HFFc6 (cell line): ENCODE measurements at regions not wholly inside any gene's neighbourhood (a gene's known extent, or its start where the extent isn't known, plus 50 kb on each side); places are given as distances from the start of the nearest gene placed in this dataset.

Experiments
- DNase-seq: peaks from one replicate; pipeline ENCODE4 v3.0.0-alpha.2; 2018
- H3K27ac Mint-ChIP-seq: 2 replicates; pipeline ENCODE4 v1.8.0; 2020; ENCODE audit warnings: mild to moderate bottlenecking, mixed read lengths
- H3K27me3 Mint-ChIP-seq: 2 replicates; pipeline ENCODE4 v1.8.0; 2021; ENCODE audit warnings: mild to moderate bottlenecking, moderate library complexity, mixed read lengths; ENCODE audit not compliant: insufficient read depth
- H3K36me3 Mint-ChIP-seq: 2 replicates; pipeline ENCODE4 v1.8.0; 2021; ENCODE audit warnings: low read depth, mixed read lengths
- H3K4me1 Mint-ChIP-seq: 2 replicates; pipeline ENCODE4 v1.8.0; 2020; ENCODE audit warnings: low read depth, mixed read lengths
- H3K4me3 Mint-ChIP-seq: 2 replicates; pipeline ENCODE4 v1.8.0; 2020; ENCODE audit warnings: mild to moderate bottlenecking, moderate library complexity, mixed read lengths
- H3K9me3 Mint-ChIP-seq: 2 replicates; pipeline ENCODE4 v1.8.0; 2020; ENCODE audit warnings: mild to moderate bottlenecking, mixed read lengths
- TF ChIP-seq, protein P1 (sequence below): fragments of 200-600 bp; sonication (generic); IDR thresholded peaks from 2 replicates; pipeline ENCODE4 v1.5.0; 2021; ENCODE audit warnings: antibody characterized with exemption, mild to moderate bottlenecking

DNA sequence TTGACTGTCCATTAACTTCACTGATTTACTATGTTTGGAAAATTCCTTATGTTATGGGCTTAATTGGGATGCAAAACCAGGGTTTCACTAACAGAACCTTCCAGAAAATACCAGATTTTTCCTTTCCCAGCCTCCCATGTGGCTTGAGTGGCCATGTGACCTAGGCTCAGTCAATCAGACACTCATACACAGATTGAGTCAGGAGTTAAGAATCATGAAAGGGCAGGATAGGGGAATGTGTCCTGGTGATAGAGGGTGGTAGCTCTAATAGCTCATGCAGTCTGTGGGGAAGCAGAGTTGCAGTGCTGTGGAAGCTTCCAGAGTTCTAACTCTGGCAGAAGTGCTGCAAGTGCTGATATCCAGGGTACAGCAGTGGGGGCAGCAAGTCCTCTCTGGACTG is 134.1 kb upstream of the IFNG-AS1 start:
- no peak overlapping the region for H3K27ac Mint-ChIP-seq
- no peaks in the 10 kb centered on the region for H3K9me3 Mint-ChIP-seq
- peaks cover 36% of the 10 kb centered on the region for H3K4me1 Mint-ChIP-seq
- no peaks in the 10 kb centered on the region for H3K36me3 Mint-ChIP-seq
- DNase-seq, result no peak
- TF ChIP-seq, protein P1, sequence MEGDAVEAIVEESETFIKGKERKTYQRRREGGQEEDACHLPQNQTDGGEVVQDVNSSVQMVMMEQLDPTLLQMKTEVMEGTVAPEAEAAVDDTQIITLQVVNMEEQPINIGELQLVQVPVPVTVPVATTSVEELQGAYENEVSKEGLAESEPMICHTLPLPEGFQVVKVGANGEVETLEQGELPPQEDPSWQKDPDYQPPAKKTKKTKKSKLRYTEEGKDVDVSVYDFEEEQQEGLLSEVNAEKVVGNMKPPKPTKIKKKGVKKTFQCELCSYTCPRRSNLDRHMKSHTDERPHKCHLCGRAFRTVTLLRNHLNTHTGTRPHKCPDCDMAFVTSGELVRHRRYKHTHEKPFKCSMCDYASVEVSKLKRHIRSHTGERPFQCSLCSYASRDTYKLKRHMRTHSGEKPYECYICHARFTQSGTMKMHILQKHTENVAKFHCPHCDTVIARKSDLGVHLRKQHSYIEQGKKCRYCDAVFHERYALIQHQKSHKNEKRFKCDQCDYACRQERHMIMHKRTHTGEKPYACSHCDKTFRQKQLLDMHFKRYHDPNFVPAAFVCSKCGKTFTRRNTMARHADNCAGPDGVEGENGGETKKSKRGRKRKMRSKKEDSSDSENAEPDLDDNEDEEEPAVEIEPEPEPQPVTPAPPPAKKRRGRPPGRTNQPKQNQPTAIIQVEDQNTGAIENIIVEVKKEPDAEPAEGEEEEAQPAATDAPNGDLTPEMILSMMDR, result no peak
- H3K4me3 Mint-ChIP-seq, result no peak overlapping the region
- no peaks in the 10 kb centered on the region for H3K27me3 Mint-ChIP-seq

DNA sequence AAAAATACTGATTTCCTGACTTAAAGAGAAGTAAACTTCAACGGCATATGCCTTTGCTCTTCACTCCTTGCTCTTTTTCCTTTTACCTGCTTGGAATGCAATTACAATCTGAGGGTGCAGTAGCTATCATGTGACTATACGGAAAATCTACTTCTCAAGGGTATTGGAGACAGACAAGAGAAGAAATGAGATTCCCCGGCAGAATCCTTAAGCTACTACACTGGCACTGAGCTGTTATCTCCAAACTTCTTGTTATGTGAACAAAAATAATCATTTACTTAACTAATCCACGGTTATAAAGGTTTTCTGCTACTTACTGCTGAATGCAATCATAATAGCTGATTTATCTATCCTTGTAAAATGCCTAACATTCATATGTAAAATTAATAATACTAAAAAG is 118.0 kb upstream of the IFNG-AS1 start:
- no peak for DNase-seq
- TF ChIP-seq, protein P1, result no peak
- H3K4me1 Mint-ChIP-seq, result no peaks in the 10 kb centered on the region
- H3K36me3 Mint-ChIP-seq, result peaks cover 5% of the 10 kb centered on the region; the same call in 1 of the 2 replicates
- H3K9me3 Mint-ChIP-seq, result no peaks in the 10 kb centered on the region; the same call in 1 of the 2 replicates
- H3K27ac Mint-ChIP-seq, result no peak overlapping the region
- no peak overlapping the region for H3K4me3 Mint-ChIP-seq
- H3K27me3 Mint-ChIP-seq, result peaks cover 6% of the 10 kb centered on the region; the same call in 1 of the 2 replicates

DNA sequence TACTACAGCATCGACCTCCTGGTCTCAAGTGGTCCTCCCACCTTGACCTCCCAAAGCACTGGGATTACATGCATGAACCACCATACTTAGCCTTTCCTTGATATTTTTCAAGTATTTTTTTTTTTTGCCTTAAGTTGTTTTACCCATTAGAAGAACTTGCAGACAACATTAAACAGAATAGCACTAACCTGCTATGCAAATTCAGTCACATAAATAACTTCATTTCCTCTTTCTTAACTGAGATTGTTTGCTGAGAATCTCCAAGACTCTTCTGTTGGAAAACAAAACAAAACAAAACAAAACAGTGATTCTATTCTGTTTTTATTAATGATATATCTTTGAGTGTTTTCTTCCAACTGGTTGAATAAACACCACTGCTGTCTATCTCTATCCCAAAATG is 115.9 kb upstream of the IFNG-AS1 start:
- H3K36me3 Mint-ChIP-seq, result peaks cover 4% of the 10 kb centered on the region; the same call in 1 of the 2 replicates
- no peak for DNase-seq
- H3K4me1 Mint-ChIP-seq, result no peaks in the 10 kb centered on the region
- H3K9me3 Mint-ChIP-seq, result no peaks in the 10 kb centered on the region; the same call in 1 of the 2 replicates
- TF ChIP-seq, protein P1, result no peak
- H3K27ac Mint-ChIP-seq, result no peak overlapping the region
- H3K27me3 Mint-ChIP-seq, result peaks cover 2% of the 10 kb centered on the region
- no peak overlapping the region for H3K4me3 Mint-ChIP-seq

DNA sequence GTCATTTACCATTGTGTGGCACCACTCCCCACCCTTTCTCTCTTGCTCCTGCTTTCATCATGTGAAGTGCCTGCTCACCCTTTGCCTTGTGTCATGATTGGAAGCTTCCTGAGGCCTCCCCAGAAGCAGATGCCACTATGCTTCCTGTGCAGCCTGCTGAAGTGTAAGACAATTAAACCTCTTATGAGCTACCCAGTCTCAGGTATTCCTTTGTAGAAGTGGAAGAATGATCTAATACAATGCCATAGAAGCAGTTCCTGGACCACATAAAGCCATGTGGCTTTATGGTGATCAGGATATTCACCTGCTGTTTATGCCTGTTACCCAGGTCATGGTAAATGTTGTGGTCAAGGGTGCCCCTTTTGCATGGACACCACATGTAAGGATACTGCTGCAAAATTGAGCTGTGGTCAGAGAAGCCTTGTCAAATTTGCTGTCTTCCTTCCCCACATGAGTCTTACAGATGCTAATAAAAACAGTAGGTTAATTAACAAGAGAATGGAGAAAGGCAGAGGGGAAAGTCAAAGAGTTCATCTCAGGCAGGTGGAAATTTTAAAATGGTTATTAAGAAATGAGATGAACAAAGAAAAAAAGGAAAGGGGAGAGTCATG is 112.8 kb upstream of the IFNG-AS1 start:
- Mint-ChIP-seq H3K9me3 (no peaks in the 10 kb centered on the region), H3K4me1 (no peaks in the 10 kb centered on the region), H3K4me3 (no peak overlapping the region), H3K36me3 (no peaks in the 10 kb centered on the region), H3K27me3 (peaks cover 2% of the 10 kb centered on the region), H3K27ac (no peak overlapping the region)
- DNase-seq, result no peak
- TF ChIP-seq, protein P1, result no peak

DNA sequence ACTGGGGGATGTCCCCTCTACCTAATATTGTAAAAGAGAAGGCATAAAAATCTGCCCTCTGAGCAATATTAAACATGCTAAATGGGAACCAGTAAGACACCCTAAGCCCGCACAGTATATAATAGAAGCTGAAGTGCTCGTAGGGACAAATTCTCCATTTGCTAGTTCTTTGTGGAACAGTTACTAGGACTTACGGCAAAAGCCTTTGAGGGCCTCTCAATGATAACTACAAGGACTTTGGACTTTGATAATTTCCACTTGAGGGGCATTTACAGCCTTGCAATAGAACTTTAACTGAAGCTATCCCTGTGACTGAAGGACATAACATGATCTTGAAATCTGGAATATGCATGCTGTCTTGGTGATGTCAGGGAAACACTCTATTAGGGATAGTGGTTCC is 111.5 kb upstream of the IFNG-AS1 start:
- DNase-seq, result no peak
- no peaks in the 10 kb centered on the region for H3K4me1 Mint-ChIP-seq
- H3K27ac Mint-ChIP-seq, result no peak overlapping the region
- H3K36me3 Mint-ChIP-seq, result no peaks in the 10 kb centered on the region
- TF ChIP-seq, protein P1, result no peak
- peaks cover 4% of the 10 kb centered on the region for H3K27me3 Mint-ChIP-seq
- no peaks in the 10 kb centered on the region for H3K9me3 Mint-ChIP-seq
- H3K4me3 Mint-ChIP-seq, result no peak overlapping the region
